RWPE2 (cell line): ENCODE measurements at regions not wholly inside any gene's neighbourhood (a gene's known extent, or its start where the extent isn't known, plus 50 kb on each side); places are given as distances from the start of the nearest gene placed in this dataset.

Experiments used
- ATAC-seq: fragments of 200-7000 bp; cut with Tn5 transposase; 3 replicates; pipeline ENCODE4 v1.9.1; 2021; ENCODE audit warnings: low read depth
- DNase-seq: peaks from one replicate; pipeline ENCODE4 v3.0.0-alpha.2; 2020; ENCODE audit warnings: low spot score
- H3K27ac ChIP-seq: fragments of 450-650 bp; 2 replicates; pipeline ENCODE4 v1.5.1; 2017; ENCODE audit warnings: mild to moderate bottlenecking; ENCODE audit not compliant: poor library complexity, severe bottlenecking
- H3K27me3 ChIP-seq: fragments of 250-450 bp; sonication (Bioruptor Pico); 2 replicates; pipeline ENCODE4 v1.5.1; 2021; ENCODE audit warnings: mild to moderate bottlenecking, moderate library complexity; ENCODE audit not compliant: insufficient read depth, poor library complexity, severe bottlenecking
- H3K36me3 ChIP-seq: fragments of 250-450 bp; sonication (Bioruptor Pico); 2 replicates; pipeline ENCODE4 v1.5.1; 2020; ENCODE audit warnings: low read depth, mild to moderate bottlenecking, moderate library complexity
- H3K4me1 ChIP-seq: fragments of 250-450 bp; sonication (Bioruptor Pico); 2 replicates; pipeline ENCODE4 v1.5.1; 2021; ENCODE audit warnings: mild to moderate bottlenecking, moderate library complexity; ENCODE audit not compliant: insufficient read depth, poor library complexity, severe bottlenecking
- H3K4me3 ChIP-seq: fragments of 250-450 bp; sonication (Bioruptor Pico); 2 replicates; pipeline ENCODE4 v1.5.1; 2021; ENCODE audit warnings: mild to moderate bottlenecking, moderate library complexity; ENCODE audit not compliant: severe bottlenecking
- H3K9me3 ChIP-seq: fragments of 250-450 bp; sonication (Bioruptor Pico); 2 replicates; pipeline ENCODE4 v1.5.1; 2021; ENCODE audit warnings: mild to moderate bottlenecking, moderate library complexity; ENCODE audit not compliant: severe bottlenecking
- CTCF ChIP-seq: fragments of 450-650 bp; IDR thresholded peaks from one replicate; pipeline ENCODE4 v1.5.1; 2017; ENCODE audit warnings: mild to moderate bottlenecking, moderate library complexity; ENCODE audit not compliant: poor library complexity, severe bottlenecking

GRCh38 chr16:72371307-72372086 lies 199.5 kb upstream of the PMFBP1 start:
- TF ChIP-seq CTCF = no peak
- peaks cover 3% of the 10 kb centered on the region for H3K9me3 ChIP-seq
- peak overlapping the region; percentile 26 for H3K27ac ChIP-seq
- H3K4me3 ChIP-seq = no peak overlapping the region
- H3K4me1 ChIP-seq = peaks cover 14% of the 10 kb centered on the region
- H3K27me3 ChIP-seq = no peaks in the 10 kb centered on the region
- ATAC-seq (peak; percentile 86), DNase-seq (no peak)
- no peaks in the 10 kb centered on the region for H3K36me3 ChIP-seq

GRCh38 chr16:72369274-72369673 lies 197.3 kb upstream of the PMFBP1 start:
- Histone ChIP-seq H3K36me3 (no peaks in the 10 kb centered on the region), H3K9me3 (peaks cover 6% of the 10 kb centered on the region), H3K27me3 (no peaks in the 10 kb centered on the region), H3K4me3 (no peak overlapping the region), H3K27ac (no peak overlapping the region), H3K4me1 (peaks cover 14% of the 10 kb centered on the region)
- DNase-seq (no peak), ATAC-seq (no peak)
- no peak for TF ChIP-seq CTCF

GRCh38 chr16:72367851-72368250 lies 195.9 kb upstream of the PMFBP1 start:
- DNase-seq (no peak), ATAC-seq (no peak)
- H3K27me3 ChIP-seq = no peaks in the 10 kb centered on the region

GRCh38 chr16:72362973-72363372 lies 191.0 kb upstream of the PMFBP1 start:
- no peak for DNase-seq
- ATAC-seq = no peak
- no peak for TF ChIP-seq CTCF
- peaks cover 6% of the 10 kb centered on the region for H3K9me3 ChIP-seq
- H3K36me3 ChIP-seq = no peaks in the 10 kb centered on the region; the same call in 1 of the 2 replicates
- H3K4me3 ChIP-seq = no peak overlapping the region
- H3K27me3 ChIP-seq = no peaks in the 10 kb centered on the region
- H3K27ac ChIP-seq = no peak overlapping the region
- peaks cover 2% of the 10 kb centered on the region for H3K4me1 ChIP-seq

More at GRCh38 chr16:72367851-72368250, 195.9 kb upstream of the PMFBP1 start:
- H3K4me1 ChIP-seq = peaks cover 16% of the 10 kb centered on the region
- H3K4me3 ChIP-seq = no peak overlapping the region
- TF ChIP-seq CTCF = no peak
- peaks cover 6% of the 10 kb centered on the region for H3K9me3 ChIP-seq
- no peaks in the 10 kb centered on the region for H3K36me3 ChIP-seq
- H3K27ac ChIP-seq = no peak overlapping the region

GRCh38 chr16:72362476-72362875 lies 190.5 kb upstream of the PMFBP1 start:
- H3K27ac ChIP-seq = no peak overlapping the region
- no peak for DNase-seq
- no peaks in the 10 kb centered on the region; the same call in 1 of the 2 replicates for H3K36me3 ChIP-seq

More at GRCh38 chr16:72362476-72362875, 190.5 kb upstream of the PMFBP1 start:
- Histone ChIP-seq H3K27me3 (no peaks in the 10 kb centered on the region), H3K4me3 (no peak overlapping the region), H3K9me3 (peaks cover 6% of the 10 kb centered on the region), H3K4me1 (peaks cover 2% of the 10 kb centered on the region)
- ATAC-seq = no peak
- no peak for TF ChIP-seq CTCF
